ENCODE measurements at regions not wholly inside any gene's neighbourhood (a gene's known extent, or its start where the extent isn't known, plus 50 kb on each side); places are given as distances from the start of the nearest gene placed in this dataset.
"Not testable (repeated sequence)": the region's sequence is repeated elsewhere in the genome, so short reads cannot be mapped to it uniquely, and the experiment has no call there.

DNA sequence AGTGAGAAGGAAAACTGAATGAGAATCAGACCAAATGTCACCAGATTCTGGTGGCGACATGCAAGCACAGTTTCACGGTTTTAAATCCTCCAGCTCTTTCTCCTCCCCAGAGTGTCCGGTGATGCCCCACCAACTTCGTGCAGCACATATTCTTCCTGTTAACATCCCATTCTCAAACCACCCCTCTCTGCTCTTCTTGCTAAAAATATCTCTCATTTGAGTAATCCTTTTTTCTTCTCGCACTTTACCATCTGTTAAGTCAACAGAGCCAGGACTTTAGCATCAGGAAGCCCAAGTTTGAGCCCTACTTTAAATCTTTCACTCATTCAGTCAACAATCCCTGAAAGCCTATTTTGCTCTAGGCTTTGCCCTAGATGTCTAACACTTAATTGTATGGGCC lies 68.2 kb upstream of the VGLL4 start:
- no peak for FAIRE-seq

DNA sequence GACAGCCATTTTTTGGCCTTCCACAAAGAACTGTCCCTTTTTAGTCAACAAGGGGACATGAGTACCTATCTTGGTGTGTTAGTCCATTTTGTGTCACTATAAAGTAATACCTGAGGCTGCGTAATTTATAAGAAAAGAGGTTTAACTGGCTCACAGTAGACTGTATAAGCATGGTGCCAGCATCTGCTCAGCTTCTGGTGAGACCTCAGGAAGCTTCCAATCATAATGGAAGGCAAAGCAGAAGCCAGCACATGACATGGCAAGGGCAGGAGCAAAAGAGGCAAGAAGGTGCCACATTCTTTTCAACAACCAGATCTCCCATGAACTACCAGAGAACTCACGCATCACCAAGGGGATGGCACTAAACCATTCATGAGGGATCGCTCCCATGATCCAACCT lies 66.1 kb upstream of the VGLL4 start:
- FAIRE-seq, result no peak

DNA sequence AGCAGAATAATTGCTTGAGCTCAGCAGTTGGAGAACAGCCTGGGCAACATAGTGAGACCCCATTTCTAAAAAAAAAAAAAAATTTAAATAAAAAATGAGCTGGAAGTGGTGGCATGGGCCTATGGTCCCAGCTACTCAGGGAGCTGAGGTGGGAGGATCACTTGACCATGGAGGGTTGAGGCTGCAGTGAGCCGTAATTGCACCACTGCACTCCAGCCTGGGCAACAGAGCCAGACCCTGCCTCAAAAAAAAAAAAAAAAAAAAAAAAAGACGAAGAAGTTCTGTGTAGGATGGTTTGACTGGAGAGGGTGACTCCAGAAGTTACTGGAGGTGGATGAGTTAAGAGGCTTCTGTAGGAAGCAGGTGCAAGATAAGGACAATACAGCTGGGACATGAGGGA lies 63.4 kb upstream of the VGLL4 start:
- not testable (repeated sequence) for FAIRE-seq

DNA sequence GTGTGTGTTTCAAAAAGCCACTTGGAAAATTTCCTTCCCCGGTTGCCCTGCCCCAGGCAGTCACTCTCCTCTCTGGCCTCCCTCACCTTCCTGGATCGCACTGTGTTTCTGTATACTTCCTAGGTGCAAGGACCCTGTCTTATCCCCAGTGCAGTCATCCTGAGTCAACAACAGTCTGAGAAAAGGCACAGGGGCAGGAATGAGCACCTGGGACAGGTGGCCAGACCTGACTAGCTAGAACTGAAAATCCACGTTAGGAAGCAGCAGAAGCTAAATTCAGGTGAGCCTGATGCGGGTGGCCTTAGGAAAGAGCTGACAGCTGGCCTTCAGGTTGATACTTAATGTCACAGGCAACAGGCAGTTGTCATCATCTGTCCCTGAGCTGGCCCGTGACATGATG lies 62.9 kb upstream of the VGLL4 start:
- no peak for FAIRE-seq

DNA sequence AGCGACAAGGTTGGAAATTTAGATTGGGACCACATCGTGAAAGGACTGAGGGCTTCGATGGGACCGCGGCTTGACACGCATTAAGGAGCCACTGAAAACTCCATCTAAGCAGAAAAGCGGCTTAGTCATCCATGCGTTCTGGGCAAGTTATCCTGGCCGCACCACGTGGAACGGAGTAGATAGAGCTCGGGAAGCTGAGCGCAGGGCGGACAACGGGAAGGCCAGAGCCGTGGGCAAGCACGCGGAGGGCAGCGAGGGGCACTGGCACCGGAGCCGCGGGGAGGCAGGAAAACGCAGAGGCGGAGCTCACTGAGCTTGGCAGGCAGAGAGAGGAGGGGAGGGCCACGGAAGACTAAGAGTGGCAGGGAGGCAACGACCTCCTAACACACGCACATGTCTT lies 61.3 kb upstream of the VGLL4 start:
- FAIRE-seq, result no peak

DNA sequence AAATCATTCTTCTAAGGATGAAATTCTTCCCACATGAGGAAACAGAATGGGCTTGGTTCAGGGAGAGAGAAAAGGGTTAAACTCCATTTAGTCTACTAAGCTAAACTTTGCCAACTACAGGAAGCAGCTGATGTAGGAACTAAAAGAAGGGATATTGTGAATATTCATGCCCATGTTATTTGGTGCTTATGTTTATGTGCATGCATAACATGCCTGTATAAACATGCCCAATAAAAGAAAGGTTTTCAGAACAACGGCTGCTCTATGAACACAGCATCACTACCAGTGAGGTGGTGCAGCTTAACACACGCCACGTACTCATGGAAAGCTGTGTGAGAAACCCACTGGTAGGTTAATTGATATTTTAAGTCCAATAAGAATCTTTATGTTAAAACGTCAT lies 59.4 kb upstream of the VGLL4 start:
- no peak for FAIRE-seq

DNA sequence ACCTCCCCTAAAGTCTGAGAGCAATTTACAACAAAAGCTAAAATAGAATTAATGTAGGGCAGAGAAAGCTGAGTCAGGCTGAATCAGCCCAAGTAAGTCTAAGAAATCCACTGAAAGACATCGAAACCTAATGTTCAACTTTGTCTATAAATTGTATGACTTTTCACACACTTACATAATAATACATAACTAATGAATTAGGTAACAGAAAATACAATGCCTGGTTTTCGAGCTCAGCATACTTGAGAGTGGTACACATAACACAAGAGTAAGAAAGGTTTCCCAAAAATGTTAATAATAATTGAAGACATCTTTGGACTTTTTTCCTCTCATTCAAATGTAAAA lies 55.3 kb upstream of the VGLL4 start:
- FAIRE-seq, result no peak

DNA sequence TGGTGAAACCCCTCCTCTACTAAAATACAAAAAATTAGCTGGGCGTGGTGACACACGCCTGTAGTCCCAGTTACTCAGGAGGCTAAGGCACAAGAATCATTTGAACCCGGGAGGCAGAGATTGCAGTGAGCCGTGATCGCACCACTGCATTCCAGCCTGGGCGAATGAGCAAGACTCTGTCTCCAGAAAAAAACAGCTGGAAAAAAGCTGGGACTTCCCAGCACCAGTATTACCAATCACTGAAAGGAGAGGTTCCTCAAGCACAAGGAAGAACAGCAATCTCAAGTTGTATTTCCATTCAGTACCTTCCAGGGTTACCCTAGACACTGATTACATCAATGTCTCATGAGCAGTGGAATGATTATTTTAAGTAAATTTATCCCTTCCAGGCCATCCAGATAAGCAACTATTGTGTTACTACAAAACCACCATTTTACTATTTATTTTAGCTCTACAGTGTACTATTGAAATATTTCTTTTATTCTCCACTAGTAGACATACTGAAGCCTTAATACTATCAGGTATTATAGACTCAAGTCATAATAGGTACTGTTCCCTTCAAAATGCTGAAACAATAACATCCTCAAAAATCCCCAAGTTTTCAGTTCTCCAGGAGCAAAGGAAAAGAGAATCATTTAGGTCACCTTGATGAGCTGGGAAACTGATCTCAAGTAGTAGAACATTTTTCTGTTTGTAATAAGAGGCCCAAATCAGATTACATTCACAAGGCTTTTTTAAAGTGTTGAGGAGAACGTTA lies 54.8 kb upstream of the VGLL4 start:
- no peak for FAIRE-seq

DNA sequence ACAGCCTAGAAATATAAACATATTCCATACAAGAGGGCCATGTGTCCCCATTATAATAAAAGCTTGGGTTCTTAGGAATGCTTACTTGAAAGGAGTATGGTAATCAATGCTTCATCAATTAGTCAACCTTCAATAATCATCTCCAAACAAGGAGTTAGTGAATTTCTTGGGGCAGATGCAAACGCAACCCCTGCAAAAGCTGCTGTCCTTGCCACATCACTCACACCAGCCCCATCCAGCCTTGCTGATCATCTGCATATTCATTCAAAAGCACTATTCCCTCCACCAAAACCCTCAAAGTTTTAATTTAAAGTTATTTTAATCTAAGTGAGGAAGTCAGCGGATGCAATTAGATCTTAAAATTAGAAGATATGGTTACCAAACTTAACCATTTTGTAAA lies 54.0 kb upstream of the VGLL4 start:
- no peak for FAIRE-seq

DNA sequence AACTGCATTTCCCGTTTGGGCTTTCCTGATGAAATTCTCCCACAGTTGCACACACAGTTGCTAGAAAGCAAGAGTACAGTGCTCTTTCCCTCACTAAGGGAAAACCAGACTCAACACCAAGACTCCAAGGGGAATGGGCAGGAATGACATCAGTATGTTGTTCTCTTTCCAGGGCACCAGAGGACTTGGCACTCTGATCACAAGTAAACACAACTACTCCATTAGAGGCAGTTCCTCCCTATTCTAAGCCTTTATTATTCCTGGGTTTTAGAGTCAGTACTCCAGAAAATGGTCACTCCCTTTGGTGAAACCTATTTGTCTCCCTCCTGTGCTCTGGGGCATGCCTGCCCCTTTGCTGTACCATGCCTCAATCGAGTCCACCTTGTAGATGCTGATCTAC lies 52.3 kb upstream of the VGLL4 start:
- FAIRE-seq, result no peak

Measured in endometrium (tissue), 2 donors.